ENCODE measurements at regions not wholly inside any gene's neighbourhood (a gene's known extent, or its start where the extent isn't known, plus 50 kb on each side); places are given as distances from the start of the nearest gene placed in this dataset.

- Histone ChIP-seq H3K79me2 (replicated peaks; ENCODE audit: insufficient read depth, low read length) (no peaks in the 10 kb centered on the region), H3K27me3 (ENCODE audit: insufficient read depth, low read depth, low read length) (no peaks in the 10 kb centered on the region), H3K27ac (ENCODE audit: low read length) (no peak overlapping the region), H2AFZ (ENCODE audit: low read depth, low read length) (no peak overlapping the region), H3K9me3 (ENCODE audit: low read length) (peaks cover 3% of the 10 kb centered on the region), H4K20me1 (ENCODE audit: insufficient read depth) (no peaks in the 10 kb centered on the region), H3K4me3 (ENCODE audit: low read length) (no peak overlapping the region), H3K36me3 (ENCODE audit: insufficient read depth, low read length) (no peaks in the 10 kb centered on the region), H3K9ac (ENCODE audit: low read length) (no peak overlapping the region), H3F3A (ENCODE audit: insufficient read depth, low read length, poor library complexity, severe bottlenecking) (no peaks in the 10 kb centered on the region), H3K9me2 (ENCODE audit: insufficient read depth, low read length) (no peaks in the 10 kb centered on the region), H3K4me2 (ENCODE audit: low read length) (no peak overlapping the region)
- TF ChIP-seq SMC3 (conservative IDR thresholded peaks at IDR 0.05; ENCODE audit: poor library complexity) (no peak), POLR2AphosphoS5 (IDR thresholded peaks at IDR 0.05) (no peak), EP300 (conservative IDR thresholded peaks at IDR 0.05; ENCODE audit: poor library complexity, severe bottlenecking) (no peak), RAD21 (conservative IDR thresholded peaks at IDR 0.05) (no peak), MXI1 (conservative IDR thresholded peaks at IDR 0.05; ENCODE audit: poor library complexity, severe bottlenecking) (no peak), REST (IDR thresholded peaks at IDR 0.05; ENCODE audit: borderline replicate concordance) (no peak), EZH2 (IDR thresholded peaks at IDR 0.05; ENCODE audit: borderline replicate concordance, insufficient read depth, low read length, poor library complexity, severe bottlenecking) (no peak), TAF1 (IDR thresholded peaks at IDR 0.05; ENCODE audit: low read depth) (no peak)
- TF ChIP-seq, protein P1, sequence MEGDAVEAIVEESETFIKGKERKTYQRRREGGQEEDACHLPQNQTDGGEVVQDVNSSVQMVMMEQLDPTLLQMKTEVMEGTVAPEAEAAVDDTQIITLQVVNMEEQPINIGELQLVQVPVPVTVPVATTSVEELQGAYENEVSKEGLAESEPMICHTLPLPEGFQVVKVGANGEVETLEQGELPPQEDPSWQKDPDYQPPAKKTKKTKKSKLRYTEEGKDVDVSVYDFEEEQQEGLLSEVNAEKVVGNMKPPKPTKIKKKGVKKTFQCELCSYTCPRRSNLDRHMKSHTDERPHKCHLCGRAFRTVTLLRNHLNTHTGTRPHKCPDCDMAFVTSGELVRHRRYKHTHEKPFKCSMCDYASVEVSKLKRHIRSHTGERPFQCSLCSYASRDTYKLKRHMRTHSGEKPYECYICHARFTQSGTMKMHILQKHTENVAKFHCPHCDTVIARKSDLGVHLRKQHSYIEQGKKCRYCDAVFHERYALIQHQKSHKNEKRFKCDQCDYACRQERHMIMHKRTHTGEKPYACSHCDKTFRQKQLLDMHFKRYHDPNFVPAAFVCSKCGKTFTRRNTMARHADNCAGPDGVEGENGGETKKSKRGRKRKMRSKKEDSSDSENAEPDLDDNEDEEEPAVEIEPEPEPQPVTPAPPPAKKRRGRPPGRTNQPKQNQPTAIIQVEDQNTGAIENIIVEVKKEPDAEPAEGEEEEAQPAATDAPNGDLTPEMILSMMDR (IDR thresholded peaks at IDR 0.05; ENCODE audit: poor library complexity, severe bottlenecking), result no peak
These were observed 299.3 kb downstream of the BCAT1 start for GRCh38 chr12:24649634-24650033.

GRCh38 chr12:24649209-24649608, 299.7 kb downstream of the BCAT1 start:
- Histone ChIP-seq H3K79me2 (replicated peaks; ENCODE audit: insufficient read depth, low read length) (no peaks in the 10 kb centered on the region), H3K27ac (ENCODE audit: low read length) (no peak overlapping the region), H3K9ac (ENCODE audit: low read length) (no peak overlapping the region), H3F3A (ENCODE audit: insufficient read depth, low read length, poor library complexity, severe bottlenecking) (no peaks in the 10 kb centered on the region), H4K20me1 (ENCODE audit: insufficient read depth) (no peaks in the 10 kb centered on the region), H3K4me3 (ENCODE audit: low read length) (no peak overlapping the region), H3K36me3 (ENCODE audit: insufficient read depth, low read length) (no peaks in the 10 kb centered on the region), H3K9me3 (ENCODE audit: low read length) (peaks cover 3% of the 10 kb centered on the region), H2AFZ (ENCODE audit: low read depth, low read length) (no peak overlapping the region), H3K9me2 (ENCODE audit: insufficient read depth, low read length) (no peaks in the 10 kb centered on the region), H3K27me3 (ENCODE audit: insufficient read depth, low read depth, low read length) (no peaks in the 10 kb centered on the region), H3K4me2 (ENCODE audit: low read length) (no peak overlapping the region)
- TF ChIP-seq EP300 (conservative IDR thresholded peaks at IDR 0.05; ENCODE audit: poor library complexity, severe bottlenecking), result no peak
- TF ChIP-seq TAF1 (IDR thresholded peaks at IDR 0.05; ENCODE audit: low read depth), result no peak
- TF ChIP-seq REST (IDR thresholded peaks at IDR 0.05; ENCODE audit: borderline replicate concordance), result no peak
- TF ChIP-seq MXI1 (conservative IDR thresholded peaks at IDR 0.05; ENCODE audit: poor library complexity, severe bottlenecking), result no peak
- TF ChIP-seq POLR2AphosphoS5 (IDR thresholded peaks at IDR 0.05), result no peak
- TF ChIP-seq SMC3 (conservative IDR thresholded peaks at IDR 0.05; ENCODE audit: poor library complexity), result no peak
- TF ChIP-seq RAD21 (conservative IDR thresholded peaks at IDR 0.05), result no peak
- TF ChIP-seq EZH2 (IDR thresholded peaks at IDR 0.05; ENCODE audit: borderline replicate concordance, insufficient read depth, low read length, poor library complexity, severe bottlenecking), result no peak
- TF ChIP-seq, protein P1 (IDR thresholded peaks at IDR 0.05; ENCODE audit: poor library complexity, severe bottlenecking), result no peak
